IMR-90 (cell line): ENCODE measurements at regions not wholly inside any gene's neighbourhood (a gene's known extent, or its start where the extent isn't known, plus 50 kb on each side); places are given as distances from the start of the nearest gene placed in this dataset.

ENCODE experiments used
- ATAC-seq: fragments of 200-7000 bp; cut with Tn5 transposase; 2 replicates; pipeline ENCODE4 v1.9.1; 2020; ENCODE audit warnings: low read depth, mild to moderate bottlenecking, moderate library complexity
- BruUV-seq: library from RNA; stranded (reverse); fragments of 400-500 nt; replicated peaks from 2 replicates; lab custom pipeline; 2021; lab: Mats Ljungman, UMichigan
- CTCF ChIA-PET: fragments of 300-600 bp; formaldehyde crosslinking; extraction: SDS; loops from one replicate; lab custom pipeline; 2021; ENCODE audit warnings: antibody characterized with exemption; lab: Yijun Ruan, JAX
- POLR2A ChIA-PET: fragments of 300-600 bp; sonication (Branson Sonifier 250); formaldehyde crosslinking; loops from one replicate; lab custom pipeline; 2022; ENCODE audit warnings: antibody characterized with exemption; ENCODE audit not compliant: unreplicated experiment; lab: Charles Lee
- DNase-seq: peaks from one replicate; pipeline ENCODE4 v3.0.0; 2013
- H2AFZ ChIP-seq: replicated peaks from 2 replicates; pipeline ENCODE3; 2013; ENCODE audit warnings: low read length, mild to moderate bottlenecking; ENCODE audit not compliant: poor library complexity
- H2AK5ac ChIP-seq: 2 replicates; pipeline ENCODE4 v1.6.1; 2013; ENCODE audit warnings: low read depth, low read length, inconsistent platforms
- H2AK9ac ChIP-seq: replicated peaks from 2 replicates; pipeline ENCODE3; 2013; ENCODE audit warnings: mild to moderate bottlenecking, low read depth, low read length, moderate library complexity; ENCODE audit not compliant: poor library complexity
- H2BK120ac ChIP-seq: 2 replicates; pipeline ENCODE4 v1.6.1; 2013; ENCODE audit warnings: low read depth, low read length, inconsistent platforms
- H2BK15ac ChIP-seq: 3 replicates; pipeline ENCODE4 v1.6.1; 2013; ENCODE audit warnings: low read depth, low read length, inconsistent platforms
- H2BK20ac ChIP-seq: 2 replicates; pipeline ENCODE4 v1.6.1; 2013; ENCODE audit warnings: low read depth, mild to moderate bottlenecking, inconsistent platforms, low read length, moderate library complexity
- H2BK5ac ChIP-seq: 2 replicates; pipeline ENCODE4 v1.6.1; 2013; ENCODE audit warnings: mild to moderate bottlenecking, low read depth, low read length, inconsistent platforms; ENCODE audit not compliant: poor library complexity, severe bottlenecking
- H3K14ac ChIP-seq: replicated peaks from 2 replicates; pipeline ENCODE4 v1.6.1; 2013; ENCODE audit warnings: low read depth, low read length, inconsistent platforms
- H3K18ac ChIP-seq: 2 replicates; pipeline ENCODE4 v1.6.1; 2013; ENCODE audit warnings: low read depth, low read length, control low read depth
- H3K23ac ChIP-seq: 2 replicates; pipeline ENCODE4 v1.6.1; 2013; ENCODE audit warnings: low read depth, low read length, inconsistent platforms
- H3K27ac ChIP-seq: 2 replicates; pipeline ENCODE4 v1.5.1; 2013; ENCODE audit warnings: mild to moderate bottlenecking, control low read depth, low read length; ENCODE audit not compliant: insufficient read depth
- H3K27me3 ChIP-seq: 2 replicates; pipeline ENCODE4 v1.6.1; 2013; ENCODE audit warnings: low read length; ENCODE audit not compliant: control insufficient read depth, insufficient read depth
- H3K36me3 ChIP-seq: 2 replicates; pipeline ENCODE4 v1.6.1; 2013; ENCODE audit warnings: low read length, mixed read lengths; ENCODE audit not compliant: control insufficient read depth, insufficient read depth
- H3K4ac ChIP-seq: 2 replicates; pipeline ENCODE4 v1.6.1; 2013; ENCODE audit warnings: low read depth, low read length, inconsistent platforms
- H3K4me1 ChIP-seq: 2 replicates; pipeline ENCODE4 v1.6.1; 2013; ENCODE audit warnings: low read length, mixed read lengths; ENCODE audit not compliant: control insufficient read depth, insufficient read depth
- H3K4me2 ChIP-seq: 2 replicates; pipeline ENCODE4 v1.6.1; 2013; ENCODE audit warnings: low read depth, mild to moderate bottlenecking, control low read depth, low read length, moderate library complexity
- H3K4me3 ChIP-seq: 2 replicates; pipeline ENCODE4 v1.5.1; 2013; ENCODE audit warnings: low read depth, mild to moderate bottlenecking, control low read depth, low read length, moderate library complexity; ENCODE audit not compliant: insufficient read depth
- H3K56ac ChIP-seq: 2 replicates; pipeline ENCODE4 v1.6.1; 2013; ENCODE audit warnings: low read length, inconsistent platforms; ENCODE audit not compliant: insufficient read depth; ENCODE audit errors: extremely low read depth
- H3K79me1 ChIP-seq, 2 experiments: 2 replicates each; pipeline ENCODE4 v1.6.1; 2013; ENCODE audit warnings: low read length in 2 of 2, inconsistent platforms in 1 of 2, low read depth in 1 of 2
- H3K9ac ChIP-seq: 2 replicates; pipeline ENCODE4 v1.6.1; 2013; ENCODE audit warnings: low read depth, low read length, control low read depth
- H3K9me1 ChIP-seq: 2 replicates; pipeline ENCODE4 v1.6.1; 2013; ENCODE audit warnings: low read length, inconsistent platforms; ENCODE audit not compliant: insufficient read depth
- H3K9me3 ChIP-seq: 2 replicates; pipeline ENCODE4 v1.6.1; 2013; ENCODE audit warnings: low read length; ENCODE audit not compliant: control insufficient read depth, insufficient read depth
- H4K20me1 ChIP-seq: 2 replicates; pipeline ENCODE4 v1.6.1; 2013; ENCODE audit warnings: low read length, inconsistent platforms; ENCODE audit not compliant: insufficient read depth
- H4K5ac ChIP-seq: 2 replicates; pipeline ENCODE4 v1.6.1; 2013; ENCODE audit warnings: mild to moderate bottlenecking, low read depth, low read length, control low read depth
- H4K8ac ChIP-seq, 2 experiments: 2 replicates each; pipeline ENCODE4 v1.6.1; 2013; ENCODE audit warnings: low read depth in 2 of 2, low read length in 2 of 2, control low read depth in 1 of 2, inconsistent platforms in 1 of 2
- H4K91ac ChIP-seq: 2 replicates; pipeline ENCODE4 v1.6.1; 2013; ENCODE audit warnings: low read depth, low read length, inconsistent platforms; ENCODE audit not compliant: insufficient read depth
- BHLHE40 ChIP-seq: fragments of 150-350 bp; IDR thresholded peaks from 2 replicates; pipeline ENCODE4 v1.6.1; 2016; ENCODE audit warnings: mild to moderate bottlenecking, low read depth, low read length
- CHD1 ChIP-seq: IDR thresholded peaks from 2 replicates; pipeline ENCODE4 v1.6.1; 2012; ENCODE audit warnings: low read depth, low read length, improper control_type of control experiment
- POLR2A ChIP-seq: IDR thresholded peaks from 2 replicates; pipeline ENCODE4 v1.6.1; 2012; ENCODE audit warnings: mild to moderate bottlenecking, low read depth, low read length
- SMC3 ChIP-seq: fragments of 150-350 bp; IDR thresholded peaks from 2 replicates; pipeline ENCODE4 v1.6.1; 2016; ENCODE audit warnings: low read depth, mild to moderate bottlenecking, antibody characterized with exemption, low read length, moderate library complexity
- WGBS, 2 experiments: methylation state at CpG; one replicate each; pipeline versions ENCODE4 v1.1.5 to v1.1.7; 2013; ENCODE audit warnings: missing lambda C conversion rate in 2 of 2; ENCODE audit not compliant: insufficient read length in 1 of 2; ENCODE audit errors: extremely low coverage in 2 of 2; 5-methylcytosine and 5-hydroxymethylcytosine counted together
- dilution Hi-C: fragments of 300-500 bp; cut with HindIII; formaldehyde crosslinking; loops from one replicate; pipeline ENCODE4 v1.14.3; 2018; ENCODE audit warnings: low sequenced_read_pairs; ENCODE audit not compliant: unreplicated experiment
- in situ Hi-C: fragments of 300-500 bp; cut with MboI; formaldehyde crosslinking; loops from 3 replicates; pipeline ENCODE4 v1.14.3; 2019; ENCODE audit warnings: low sequenced_read_pairs, inconsistent platforms, mixed read lengths
- intact Hi-C: fragments of 100-400 bp; cut with micrococcal nuclease; formaldehyde crosslinking; loops from 2 replicates; pipeline ENCODE4 v1.10.0; 2022

DNA sequence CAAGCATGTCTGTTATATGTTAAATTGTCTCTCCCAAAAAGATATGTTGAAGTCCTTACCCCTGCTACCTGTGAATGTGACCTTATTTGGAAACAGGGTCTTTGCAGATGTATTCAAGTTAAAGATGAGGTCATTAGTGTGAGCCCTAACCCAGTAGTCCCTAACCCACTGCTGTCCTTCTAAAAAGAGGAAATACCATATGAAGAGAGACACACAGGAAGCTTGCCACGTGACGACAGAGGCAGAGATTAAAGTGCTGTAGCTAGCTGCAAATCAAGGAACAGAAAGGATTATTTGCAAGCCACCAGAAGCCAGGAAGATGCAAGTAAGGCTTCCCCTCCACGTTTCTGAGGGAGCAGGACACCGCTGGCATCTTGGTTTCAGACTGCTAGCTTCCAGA is 150.1 kb downstream of the HNRNPD start:
- Histone ChIP-seq H2BK120ac (no peak overlapping the region), H3K4ac (no peak overlapping the region), H4K91ac (no peak overlapping the region), H3K27me3 (no peaks in the 10 kb centered on the region; the same call in 1 of the 2 replicates), H4K20me1 (no peaks in the 10 kb centered on the region), H3K56ac (no peak overlapping the region), H3K14ac (no peak overlapping the region), H2BK20ac (no peak overlapping the region), H2AK5ac (no peak overlapping the region), H2AFZ (no peak overlapping the region), H3K9me3 (no peaks in the 10 kb centered on the region), H3K18ac (no peak overlapping the region), H3K9me1 (no peaks in the 10 kb centered on the region), H3K36me3 (no peaks in the 10 kb centered on the region), H4K8ac (no peak overlapping the region), H3K4me3 (no peak overlapping the region), H2AK9ac (no peak overlapping the region), H3K4me1 (no peaks in the 10 kb centered on the region), H4K5ac (no peak overlapping the region), H3K4me2 (no peak overlapping the region), H3K9ac (no peak overlapping the region), H2BK5ac (no peak overlapping the region), H3K27ac (no peak overlapping the region), H2BK15ac (no peak overlapping the region), H3K79me1 (no peaks in the 10 kb centered on the region), H3K23ac (no peak overlapping the region)
- POLR2A ChIA-PET = no interaction called here
- dilution Hi-C loops (no loop called here), intact Hi-C loops (no loop called here), in situ Hi-C loops (no loop called here)
- DNase-seq (no peak), ATAC-seq (no peak)
- WGBS, 2 experiments = 14% methylated on average over 1 of the region's 4 CpGs; no CpG with 5 or more reads in 1 of the 2 experiments
- CTCF ChIA-PET = no interaction called here
- no TSS peak for BruUV-seq
- no peak for TF ChIP-seq BHLHE40
- TF ChIP-seq SMC3 = no peak
- no peak for TF ChIP-seq POLR2A
- TF ChIP-seq CHD1 = no peak
